LNCaP clone FGC (cell line): ENCODE measurements at regions not wholly inside any gene's neighbourhood (a gene's known extent, or its start where the extent isn't known, plus 50 kb on each side); places are given as distances from the start of the nearest gene placed in this dataset.

Experiments
- DNase-seq: peaks from one replicate; pipeline ENCODE4 v3.0.0-alpha.2; 2011; ENCODE audit warnings: low read depth
- H3K4me3 ChIP-seq: 2 replicates; pipeline ENCODE4 v1.5.1; 2011; ENCODE audit warnings: mild to moderate bottlenecking, low read depth, low read length, control low read depth
- CTCF ChIP-seq: IDR thresholded peaks from 2 replicates; pipeline ENCODE4 v1.5.1; 2012; ENCODE audit warnings: mild to moderate bottlenecking; ENCODE audit not compliant: control insufficient read depth, insufficient read depth; ENCODE audit errors: extremely low read depth

GRCh38 chr11:22467248-22467647, 129.1 kb downstream of the SLC17A6 start:
- DNase-seq, result no peak

GRCh38 chr11:22466809-22467208, 128.6 kb downstream of the SLC17A6 start:
- no peak overlapping the region for H3K4me3 ChIP-seq
- DNase-seq, result no peak
- no peak for TF ChIP-seq CTCF

More at GRCh38 chr11:22467248-22467647, 129.1 kb downstream of the SLC17A6 start:
- no peak for TF ChIP-seq CTCF
- H3K4me3 ChIP-seq, result no peak overlapping the region

GRCh38 chr11:22466351-22466750, 128.2 kb downstream of the SLC17A6 start:
- TF ChIP-seq CTCF, result no peak
- H3K4me3 ChIP-seq, result no peak overlapping the region

GRCh38 chr11:22465620-22466019, 127.4 kb downstream of the SLC17A6 start:
- DNase-seq, result no peak

More at GRCh38 chr11:22466351-22466750, 128.2 kb downstream of the SLC17A6 start:
- DNase-seq, result no peak

GRCh38 chr11:22461626-22462025, 123.4 kb downstream of the SLC17A6 start:
- TF ChIP-seq CTCF, result no peak
- DNase-seq, result no peak
- H3K4me3 ChIP-seq, result no peak overlapping the region

More at GRCh38 chr11:22465620-22466019, 127.4 kb downstream of the SLC17A6 start:
- no peak overlapping the region for H3K4me3 ChIP-seq
- no peak for TF ChIP-seq CTCF

GRCh38 chr11:22460181-22460580, 122.0 kb downstream of the SLC17A6 start:
- no peak overlapping the region for H3K4me3 ChIP-seq
- no peak for DNase-seq
- no peak for TF ChIP-seq CTCF

GRCh38 chr11:22459048-22459447, 120.9 kb downstream of the SLC17A6 start:
- no peak overlapping the region for H3K4me3 ChIP-seq
- no peak for TF ChIP-seq CTCF
- no peak for DNase-seq
